H1 (cell line): ENCODE measurements at regions not wholly inside any gene's neighbourhood (a gene's known extent, or its start where the extent isn't known, plus 50 kb on each side); places are given as distances from the start of the nearest gene placed in this dataset.
A peak's percentile ranks its signal among the peaks of the same experiment; 100 is the strongest.

Experiments used
- ASH2L ChIP-seq: fragments of 200-600, 300-600 bp; sonication (generic); IDR thresholded peaks from one replicate; pipeline ENCODE4 v1.7.1; 2017; ENCODE audit warnings: low read length
- ATF2 ChIP-seq: IDR thresholded peaks from 2 replicates; pipeline ENCODE4 v1.6.1; 2012; ENCODE audit warnings: low read length, inconsistent platforms
- CEBPB ChIP-seq: IDR thresholded peaks from 2 replicates; pipeline ENCODE4 v1.6.1; 2012; ENCODE audit warnings: low read depth, low read length
- CHD1 ChIP-seq: IDR thresholded peaks from 2 replicates; pipeline ENCODE4 v1.6.1; 2012; ENCODE audit warnings: low read depth, low read length, improper control_type of control experiment
- CTCF ChIP-seq, 3 experiments: IDR thresholded peaks; 1 replicate in 2 of 3; 2 replicates in 1 of 3; pipeline versions ENCODE4 v1.5.1 to v1.6.1; 2011; ENCODE audit warnings: low read length in 3 of 3, mild to moderate bottlenecking in 3 of 3, inconsistent platforms in 2 of 3, low read depth in 1 of 3, moderate library complexity in 1 of 3; ENCODE audit not compliant: insufficient read depth in 1 of 3; ENCODE audit errors: control extremely low read depth in 1 of 3
- EGR1 ChIP-seq: IDR thresholded peaks from 2 replicates; pipeline ENCODE4 v1.6.1; 2011; ENCODE audit warnings: low read depth, low read length, borderline replicate concordance
- FOSL1 ChIP-seq: IDR thresholded peaks from 2 replicates; pipeline ENCODE4 v1.6.1; 2011; ENCODE audit warnings: mild to moderate bottlenecking, low read depth, low read length, moderate library complexity; ENCODE audit not compliant: insufficient read depth
- HDAC2 ChIP-seq, 2 experiments: fragments of 300-600 bp in 1 of 2; sonication (generic) in 1 of 2; IDR thresholded peaks; 2 replicates each; pipeline ENCODE4 v1.6.1; 2011 to 2012; ENCODE audit warnings: low read depth in 2 of 2, low read length in 2 of 2, mild to moderate bottlenecking in 2 of 2, moderate library complexity in 2 of 2, borderline replicate concordance in 1 of 2, inconsistent platforms in 1 of 2
- JUN ChIP-seq: IDR thresholded peaks from 2 replicates; pipeline ENCODE4 v1.6.1; 2011; ENCODE audit warnings: low read depth, mild to moderate bottlenecking, improper control_type of control experiment, low read length
- KDM1A ChIP-seq: fragments of 200-600, 300-600 bp; sonication (generic); IDR thresholded peaks from 2 replicates; pipeline ENCODE4 v1.7.1; 2016; ENCODE audit warnings: mild to moderate bottlenecking, low read length, borderline replicate concordance
- NANOG ChIP-seq: IDR thresholded peaks from 2 replicates; pipeline ENCODE4 v1.6.1; 2011; ENCODE audit warnings: low read length, low read depth, mild to moderate bottlenecking, inconsistent platforms; ENCODE audit not compliant: insufficient read depth, poor library complexity, severe bottlenecking
- NRF1 ChIP-seq: IDR thresholded peaks from 2 replicates; pipeline ENCODE4 v1.6.1; 2011; ENCODE audit warnings: mild to moderate bottlenecking, low read depth, low read length, improper control_type of control experiment
- POLR2A ChIP-seq, 2 experiments: IDR thresholded peaks; 1 replicate in 1 of 2; 2 replicates in 1 of 2; pipeline ENCODE4 v1.6.1; 2011; ENCODE audit warnings: low read depth in 2 of 2, low read length in 2 of 2, mild to moderate bottlenecking in 2 of 2; ENCODE audit errors: control extremely low read depth in 1 of 2
- RAD21 ChIP-seq, 2 experiments: IDR thresholded peaks in 1 of 2; conservative IDR thresholded peaks in 1 of 2; 2 replicates each; pipeline ENCODE4 v1.6.1; 2011; ENCODE audit warnings: low read depth in 2 of 2, low read length in 2 of 2, improper control_type of control experiment in 1 of 2, inconsistent platforms in 1 of 2, mild to moderate bottlenecking in 1 of 2, moderate library complexity in 1 of 2
- TAF1 ChIP-seq: IDR thresholded peaks from 2 replicates; pipeline ENCODE4 v1.6.1; 2011; ENCODE audit warnings: mild to moderate bottlenecking, low read depth, low read length
- TEAD4 ChIP-seq: IDR thresholded peaks from 2 replicates; pipeline ENCODE4 v1.6.1; 2012; ENCODE audit warnings: low read depth, low read length, inconsistent platforms, mixed read lengths
- YY1 ChIP-seq: IDR thresholded peaks from 2 replicates; pipeline ENCODE4 v1.6.1; 2011; ENCODE audit warnings: low read depth, mild to moderate bottlenecking, low read length

- TF ChIP-seq CEBPB (no peak), CTCF (IDR thresholded peaks at IDR 0.05; ENCODE audit: control extremely low read depth in 1 of 3, insufficient read depth in 1 of 3, low read depth in 1 of 3, low read length in 3 of 3) (peak in 2 of 3 experiments; percentile 71 to 81; a peak in 3 of 4 replicates), ATF2 (no peak), KDM1A (0 out of 2 replicates have a peak, but pooled peaks have one; percentile 33), TAF1 (no peak), NRF1 (no peak), CHD1 (no peak), HDAC2 (IDR thresholded peaks at IDR 0.05; ENCODE audit: borderline replicate concordance in 1 of 2, low read depth in 2 of 2, low read length in 2 of 2) (peak in 1 of 2 experiments; percentile 21; a peak in 1 of 4 replicates), EGR1 (no peak), RAD21 (IDR thresholded peaks at IDR 0.05 in 1 of 2, conservative IDR thresholded peaks at IDR 0.05 in 1 of 2; ENCODE audit: low read depth in 2 of 2, low read length in 2 of 2) (peak; percentile 80 to 87), ASH2L (no peak), POLR2A (IDR thresholded peaks at IDR 0.05; ENCODE audit: control extremely low read depth in 1 of 2, low read depth in 2 of 2, low read length in 2 of 2) (no peak), FOSL1 (no peak), NANOG (no peak), TEAD4 (peak; percentile 66), YY1 (no peak), JUN (no peak)
Measured at GRCh38 chr6:168132531-168133167, 53.6 kb upstream of the FRMD1 start (continued).
